Ureter (tissue), 1 donor: ENCODE measurements at regions not wholly inside any gene's neighbourhood (a gene's known extent, or its start where the extent isn't known, plus 50 kb on each side); places are given as distances from the start of the nearest gene placed in this dataset.

Experiments used
- DNase-seq: peaks from one replicate; pipeline ENCODE4 v3.0.0-alpha.2; 2020; ENCODE audit warnings: low spot score
- donor health status: DM: yes; HTN: yes; CAD: no.

- DNase-seq = no peak
Measured at GRCh38 chr22:44615146-44615545, 86.9 kb upstream of the PRR5 start.

- DNase-seq = no peak
Measured at GRCh38 chr22:44613196-44613595, 88.8 kb upstream of the PRR5 start.

DNA sequence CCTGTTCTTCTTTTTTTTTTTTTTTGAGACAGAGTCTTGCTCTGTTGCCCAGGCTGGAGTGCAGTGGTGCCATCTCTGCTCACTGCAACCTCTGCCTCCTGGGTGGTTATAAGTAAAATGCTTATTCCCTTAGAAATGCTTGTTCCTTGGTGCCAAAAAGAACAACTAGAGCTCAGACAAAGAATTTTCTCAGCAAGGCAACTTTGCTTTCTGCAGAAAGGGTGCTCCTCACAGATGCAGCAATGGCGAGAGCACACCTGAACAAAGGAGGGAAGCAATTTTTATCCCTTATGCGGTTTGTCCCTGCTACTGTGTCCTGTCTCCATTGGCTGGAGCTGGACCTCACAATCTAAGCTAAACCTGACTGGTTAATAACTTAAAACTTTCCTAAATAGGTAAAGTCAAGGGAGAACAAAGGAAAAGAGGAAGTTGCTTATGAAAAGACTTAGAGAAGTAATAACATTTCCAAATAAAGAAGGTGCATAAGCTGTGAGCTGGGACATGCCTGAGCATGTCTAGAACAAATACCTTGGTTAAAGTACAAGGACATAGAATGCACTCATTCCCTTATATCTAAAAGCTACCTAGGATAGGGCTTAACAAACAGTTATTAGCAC, 90.0 kb upstream of the PRR5 start:
- no peak for DNase-seq

- no peak for DNase-seq
Measured at GRCh38 chr22:44610071-44610470, 91.9 kb upstream of the PRR5 start.

- no peak for DNase-seq
Measured at GRCh38 chr22:44609400-44609988, 92.5 kb upstream of the PRR5 start.

DNA sequence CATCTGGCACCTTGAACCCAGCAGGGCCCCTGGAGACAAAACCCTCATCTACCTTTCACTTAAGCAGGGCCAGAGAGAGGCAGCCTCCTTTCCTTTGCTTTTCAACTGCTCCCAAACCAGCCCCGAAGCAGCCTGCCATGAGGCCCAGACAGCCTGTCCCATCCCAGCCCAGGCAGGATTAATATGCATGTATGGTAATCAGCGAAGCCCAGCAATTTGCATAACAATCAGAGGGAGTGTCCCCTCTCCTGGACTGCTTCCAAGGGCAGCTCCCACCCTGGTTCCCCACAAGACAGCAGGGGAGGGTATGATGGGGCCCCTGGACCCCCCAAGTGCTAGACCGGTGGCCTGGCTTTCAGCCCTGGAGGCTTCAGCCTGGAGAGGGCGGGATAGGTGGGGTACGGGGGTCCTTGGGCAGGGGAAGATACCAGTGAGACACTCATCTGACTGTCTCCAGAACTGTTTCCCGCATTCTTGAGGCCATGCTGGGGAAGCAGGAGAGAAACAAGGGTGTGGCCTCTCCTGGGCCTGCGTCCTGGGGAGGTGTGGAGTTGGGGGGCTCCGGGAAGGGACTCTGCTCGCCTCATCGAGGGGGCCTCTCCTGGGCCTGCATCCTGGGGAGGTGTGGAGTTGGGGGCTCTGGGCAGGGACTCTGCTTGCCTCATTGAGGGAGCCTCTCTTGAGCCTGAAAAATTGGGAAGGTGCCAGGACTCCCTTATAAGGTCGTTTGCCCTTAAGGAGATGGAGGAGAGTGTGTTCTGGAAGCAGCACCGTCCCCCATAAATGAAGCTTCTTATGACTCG, 93.2 kb upstream of the PRR5 start:
- no peak for DNase-seq

DNA sequence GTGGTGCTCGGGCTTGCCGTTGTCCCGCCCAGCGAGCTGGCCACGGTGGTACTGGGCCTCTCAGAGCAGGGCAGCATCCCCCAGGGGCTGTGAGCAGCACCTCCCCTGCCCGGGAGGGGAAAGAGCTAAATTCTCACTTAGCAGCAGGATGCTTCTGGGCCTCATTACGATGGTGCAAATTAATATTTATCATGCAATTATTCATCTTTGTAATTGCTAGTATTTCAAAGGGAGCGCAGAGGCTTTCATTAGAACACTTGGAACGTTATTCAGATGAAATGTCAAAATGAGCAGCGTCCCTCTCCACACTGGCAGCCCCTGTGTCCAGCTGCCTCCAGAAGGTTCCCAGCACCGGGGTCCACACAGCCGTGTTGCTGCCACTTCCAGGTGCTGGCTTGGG, 95.9 kb upstream of the PRR5 start:
- DNase-seq = no peak

GRCh38 chr22:44605486-44605885, 96.5 kb upstream of the PRR5 start:
- no peak for DNase-seq

DNA sequence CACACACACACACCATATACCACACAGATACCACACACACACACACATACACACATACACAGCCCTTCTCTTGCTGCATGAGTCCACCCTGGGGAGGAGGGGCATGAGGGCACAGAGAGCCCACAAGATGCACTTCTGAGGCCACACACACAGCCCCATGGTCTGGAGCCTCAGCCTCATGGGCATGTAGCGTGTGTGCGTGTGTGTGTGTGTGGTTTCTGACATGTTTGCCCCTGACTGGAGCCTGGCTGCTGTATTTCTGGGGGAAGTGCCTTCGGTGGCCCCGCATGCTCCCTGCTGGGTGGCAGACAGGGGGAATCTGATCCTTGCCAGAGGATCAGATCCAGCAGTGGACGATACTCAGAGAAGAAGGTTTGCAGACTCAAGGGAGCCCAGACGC, 97.0 kb upstream of the PRR5 start:
- DNase-seq = no peak

GRCh38 chr22:44604455-44604854, 97.5 kb upstream of the PRR5 start:
- no peak for DNase-seq

GRCh38 chr22:44603767-44604166, 98.2 kb upstream of the PRR5 start:
- no peak for DNase-seq

DNA sequence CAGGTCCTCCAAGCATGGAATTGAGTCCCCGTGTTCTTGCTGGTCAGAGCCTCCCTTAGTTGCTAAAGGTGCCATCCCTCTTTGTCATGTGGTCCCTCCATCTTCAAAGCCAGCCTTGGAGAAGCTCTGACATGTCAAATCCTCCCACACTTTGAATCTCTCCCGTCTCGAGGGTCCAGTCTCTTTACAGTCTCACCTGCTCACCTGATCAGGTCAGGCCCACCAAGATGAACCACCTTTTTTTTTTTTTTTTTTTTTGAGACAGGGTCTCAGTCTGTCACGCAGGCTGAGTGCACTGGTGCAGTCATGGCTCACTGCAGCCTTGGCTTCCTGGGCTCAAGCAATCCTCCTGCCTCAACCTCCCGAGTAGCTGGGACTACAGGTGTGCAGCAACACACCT, 100.3 kb upstream of the PRR5 start:
- no peak for DNase-seq

GRCh38 chr22:44601189-44601588, 100.8 kb upstream of the PRR5 start:
- no peak for DNase-seq

DNA sequence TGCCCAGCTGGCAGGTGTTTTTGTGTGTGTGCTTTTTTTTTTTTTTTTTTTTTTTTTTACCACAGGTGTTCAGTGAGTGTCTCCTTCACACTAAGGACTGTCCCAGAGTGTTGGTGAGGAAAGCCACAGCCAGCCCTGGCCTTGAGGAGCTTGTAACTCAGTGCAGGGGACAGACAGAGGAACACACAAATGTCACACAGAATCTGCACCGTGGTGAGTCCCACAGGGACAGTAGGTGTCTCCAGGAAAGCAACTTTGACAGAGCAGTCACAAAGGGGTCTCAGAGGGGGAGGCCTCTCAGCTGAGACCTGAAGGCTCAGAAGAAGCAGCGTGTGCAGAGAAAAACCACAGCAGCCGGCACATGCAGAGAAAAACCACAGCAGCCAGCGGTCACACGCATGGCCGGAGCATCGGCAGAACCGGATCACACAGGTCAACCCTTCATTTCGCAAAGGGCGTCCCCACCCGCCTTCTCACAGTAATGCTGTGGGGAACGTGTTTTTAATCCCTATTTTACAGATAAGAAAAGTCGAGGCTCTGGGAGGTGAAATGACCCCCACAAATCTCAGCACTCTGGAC, 101.7 kb upstream of the PRR5 start:
- no peak for DNase-seq

DNA sequence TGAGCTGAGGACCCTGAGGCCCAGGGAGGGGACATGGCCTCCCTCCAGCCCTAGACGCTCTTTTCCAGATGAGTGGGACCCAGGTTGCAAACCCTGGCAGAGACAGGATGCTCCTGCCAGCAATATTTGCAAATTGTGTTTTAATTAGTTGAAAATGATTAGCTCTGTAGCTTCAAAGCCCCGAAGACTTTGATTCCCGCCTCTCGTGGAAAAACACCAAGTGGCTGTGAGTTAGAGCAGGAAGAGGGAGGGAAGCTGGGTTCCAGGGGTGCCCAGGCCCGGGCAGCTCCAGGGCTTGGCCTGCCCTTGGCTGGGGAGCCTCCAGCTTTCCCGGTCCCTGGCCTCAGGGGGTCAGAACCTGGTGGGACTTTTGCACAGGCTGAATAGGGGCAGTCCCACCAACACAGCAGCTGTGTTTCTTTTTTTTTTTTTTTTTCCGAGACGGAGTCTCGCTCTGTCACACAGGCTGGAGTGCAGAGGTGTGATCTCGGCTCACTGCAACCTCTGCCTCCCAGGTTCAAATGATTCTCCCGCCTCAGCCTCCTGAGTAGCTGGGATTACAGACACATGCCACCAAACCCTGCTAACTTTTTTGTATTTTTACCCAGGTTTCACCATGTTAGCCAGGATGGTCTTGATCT, 101.6 kb upstream of the RTL6 start:
- no peak for DNase-seq

DNA sequence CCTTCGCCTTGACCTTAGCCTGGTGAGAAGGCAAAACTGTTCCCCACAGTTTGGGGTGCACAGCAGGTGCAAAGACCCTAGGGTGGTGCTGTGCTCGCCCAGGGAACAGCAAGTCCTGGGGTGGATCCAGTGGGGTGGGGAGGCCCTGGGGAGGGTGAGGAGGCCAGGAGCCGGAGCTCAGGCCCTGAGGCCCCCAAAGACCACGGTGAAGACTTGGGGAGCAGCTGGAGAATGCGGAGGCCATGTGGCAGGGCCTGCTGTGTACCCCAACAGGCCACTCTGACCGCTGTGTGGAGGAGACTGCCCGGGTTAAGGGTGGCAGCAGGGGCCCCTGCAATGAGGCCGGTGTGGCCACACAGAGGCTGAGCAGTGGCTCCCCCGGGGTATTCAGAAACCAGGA, 101.1 kb upstream of the RTL6 start:
- DNase-seq = no peak

GRCh38 chr22:44597616-44598015, 99.6 kb upstream of the RTL6 start:
- DNase-seq = no peak

DNA sequence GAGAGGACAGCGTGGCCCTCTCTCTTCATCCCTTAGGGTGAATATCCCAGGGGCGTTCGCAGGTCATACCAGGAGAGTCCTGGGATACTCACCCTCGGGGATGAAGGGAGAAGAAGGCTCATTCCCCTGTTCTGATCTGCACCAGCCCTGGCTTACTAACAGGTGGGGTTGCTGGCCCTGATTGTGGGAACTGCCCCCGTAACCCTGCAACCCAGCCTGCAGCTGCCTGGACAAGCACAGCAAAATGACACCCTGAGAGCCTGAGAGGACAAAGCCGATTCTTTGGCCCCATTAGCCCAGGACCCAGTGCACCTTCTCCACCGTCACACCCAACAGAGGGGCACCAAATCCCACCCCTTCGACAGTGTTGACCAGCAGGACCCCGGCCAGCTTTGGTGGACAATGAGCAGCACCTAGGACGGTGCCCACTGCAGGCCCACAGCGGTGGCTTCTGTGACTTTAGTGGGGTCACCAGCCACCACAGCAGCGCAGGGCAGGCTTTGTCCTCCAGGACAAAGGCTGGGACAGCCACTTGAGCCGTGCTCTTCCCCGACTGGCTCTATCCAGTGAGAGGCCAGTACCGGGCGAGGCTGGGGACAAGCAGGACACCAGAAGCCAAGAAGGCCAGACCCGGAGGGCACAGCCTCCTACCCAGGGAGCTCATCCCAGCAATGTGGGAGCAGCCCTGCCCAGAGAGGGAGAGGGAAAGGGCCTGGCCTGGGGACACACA, 98.5 kb upstream of the RTL6 start:
- no peak for DNase-seq

GRCh38 chr22:44595841-44596341, 97.9 kb upstream of the RTL6 start:
- DNase-seq = no peak

DNA sequence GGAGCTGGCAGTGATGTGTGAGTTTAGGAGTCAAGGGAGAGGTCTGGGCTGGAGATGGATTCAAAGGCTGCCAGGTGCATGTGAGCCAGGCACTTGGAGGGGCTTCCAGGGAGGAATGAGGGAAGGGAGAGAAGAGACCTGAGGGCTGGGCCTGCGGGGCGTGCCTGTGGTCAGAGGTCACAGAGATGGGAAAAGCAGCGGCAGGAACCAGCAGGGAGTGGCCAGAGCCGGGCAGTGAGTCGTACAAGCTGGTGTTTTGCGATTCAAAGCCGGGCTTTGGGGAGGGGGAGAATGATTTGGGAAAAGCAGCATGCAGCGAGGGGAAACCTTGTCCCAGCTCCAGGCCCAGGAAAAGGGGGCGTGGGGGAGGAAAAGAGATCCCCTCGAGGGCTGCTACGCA, 96.9 kb upstream of the RTL6 start:
- DNase-seq = no peak

DNA sequence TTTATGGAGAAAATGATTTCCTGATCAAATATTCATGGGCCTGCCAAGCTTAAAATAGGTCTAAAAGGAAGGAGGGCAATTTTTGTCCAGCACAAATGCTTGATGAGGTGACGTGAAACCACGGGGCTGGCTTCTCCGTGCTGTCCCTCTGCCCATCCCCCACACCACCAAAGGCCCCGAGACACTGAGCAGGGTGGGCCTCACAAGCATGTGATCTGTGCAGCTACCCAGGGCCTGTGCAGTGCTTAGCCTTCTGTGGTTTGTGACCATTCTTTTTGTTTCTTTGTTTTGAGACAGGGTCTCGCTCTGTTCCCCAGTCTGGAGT, 94.8 kb upstream of the RTL6 start:
- no peak for DNase-seq
